ENCODE measurements at regions not wholly inside any gene's neighbourhood (a gene's known extent, or its start where the extent isn't known, plus 50 kb on each side); places are given as distances from the start of the nearest gene placed in this dataset.

DNA sequence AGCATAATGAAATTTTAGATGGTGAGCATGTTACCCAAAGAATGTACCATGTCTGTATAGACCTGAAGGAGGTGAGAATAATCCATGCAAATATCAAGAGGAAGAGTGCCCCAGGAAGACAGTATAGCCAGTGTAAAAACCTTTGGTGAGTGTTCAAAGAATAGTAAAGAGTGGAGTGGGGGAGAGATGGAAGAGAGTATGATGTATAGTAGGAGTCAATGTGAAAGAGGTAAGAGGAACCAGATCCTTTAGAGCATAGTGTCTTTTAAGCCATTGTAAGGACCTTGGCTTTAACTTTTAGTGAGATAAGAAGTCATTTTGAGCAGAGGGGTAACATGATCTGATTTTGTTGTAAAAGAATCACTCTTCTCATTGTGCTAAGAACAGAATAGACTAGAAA lies 1052.3 kb upstream of the ZEB2 start:
- no peaks in the 10 kb centered on the region for H3K27me3 Mint-ChIP-seq
- H3K4me1 Mint-ChIP-seq (ENCODE audit: low read depth): no peaks in the 10 kb centered on the region
- no peak overlapping the region for H3K4me3 Mint-ChIP-seq
- no peaks in the 10 kb centered on the region for H3K36me3 Mint-ChIP-seq
- H3K27ac Mint-ChIP-seq: no peak overlapping the region
- no peaks in the 10 kb centered on the region for H3K9me3 Mint-ChIP-seq (ENCODE audit: low read depth)

DNA sequence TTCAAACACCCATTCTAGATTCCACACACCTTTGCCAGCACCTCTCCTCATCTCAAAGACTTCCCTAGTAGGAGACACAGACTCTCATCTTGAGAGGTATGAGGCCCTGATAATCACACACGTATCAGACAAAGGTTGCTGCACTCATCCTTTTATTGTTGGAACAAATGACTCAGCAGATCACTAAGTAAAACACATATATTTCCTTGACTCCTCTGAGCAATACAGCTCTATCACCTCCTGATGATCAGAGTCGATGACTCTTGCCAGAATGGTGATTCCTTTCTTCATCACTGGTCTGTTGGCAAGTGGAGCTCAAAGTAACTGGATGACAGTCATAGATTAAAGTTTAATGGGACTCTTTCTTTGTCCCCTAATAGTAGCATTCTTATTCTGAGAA lies 1049.2 kb upstream of the ZEB2 start:
- H3K36me3 Mint-ChIP-seq: no peaks in the 10 kb centered on the region
- no peak overlapping the region for H3K27ac Mint-ChIP-seq
- H3K4me1 Mint-ChIP-seq (ENCODE audit: low read depth): no peaks in the 10 kb centered on the region
- H3K27me3 Mint-ChIP-seq: no peaks in the 10 kb centered on the region
- H3K9me3 Mint-ChIP-seq (ENCODE audit: low read depth): no peaks in the 10 kb centered on the region
- H3K4me3 Mint-ChIP-seq: no peak overlapping the region

DNA sequence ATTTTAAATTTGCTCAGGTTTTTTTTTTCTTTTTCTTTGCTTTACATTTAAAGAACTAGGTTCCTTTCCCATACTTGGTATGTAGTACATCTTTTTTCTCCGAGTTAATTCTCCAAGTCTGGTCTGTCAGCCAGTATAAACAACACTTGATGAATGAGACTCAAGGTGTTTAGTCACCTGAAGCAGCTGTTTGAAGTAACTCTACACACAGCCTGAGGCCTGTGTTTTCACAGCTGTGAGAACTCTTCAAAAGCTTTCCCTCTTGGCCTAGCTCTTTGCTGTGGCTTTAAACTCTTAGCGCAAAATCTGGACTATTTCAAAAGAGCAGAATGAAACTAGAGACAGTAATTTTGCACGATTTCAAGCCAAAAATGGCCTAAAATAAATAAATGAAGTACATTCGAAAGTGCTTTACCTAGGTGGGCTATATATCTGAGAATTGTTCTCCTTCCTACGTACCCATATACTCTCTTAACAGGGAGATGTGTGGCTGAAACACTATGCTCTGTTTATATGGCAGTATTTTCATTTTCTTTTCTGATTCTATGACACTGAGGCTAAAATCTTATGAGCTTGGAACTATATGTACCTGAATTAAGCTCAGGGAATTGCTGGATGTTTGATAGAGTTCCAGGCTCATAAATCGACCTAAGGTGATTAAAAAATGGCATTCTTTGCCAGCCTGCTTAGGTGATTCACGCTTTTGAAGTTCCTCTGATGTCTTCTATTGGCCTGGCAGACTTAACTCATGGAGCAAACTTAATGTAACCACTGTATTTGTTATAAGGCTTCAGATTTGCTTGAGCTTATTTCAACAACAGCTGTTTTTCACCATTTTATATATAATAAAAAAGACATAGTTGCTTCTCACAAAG lies 1044.1 kb upstream of the ZEB2 start:
- Mint-ChIP-seq H3K27ac (no peak overlapping the region), H3K36me3 (no peaks in the 10 kb centered on the region), H3K4me1 (ENCODE audit: low read depth) (no peaks in the 10 kb centered on the region), H3K4me3 (no peak overlapping the region), H3K9me3 (ENCODE audit: low read depth) (no peaks in the 10 kb centered on the region), H3K27me3 (no peaks in the 10 kb centered on the region)

DNA sequence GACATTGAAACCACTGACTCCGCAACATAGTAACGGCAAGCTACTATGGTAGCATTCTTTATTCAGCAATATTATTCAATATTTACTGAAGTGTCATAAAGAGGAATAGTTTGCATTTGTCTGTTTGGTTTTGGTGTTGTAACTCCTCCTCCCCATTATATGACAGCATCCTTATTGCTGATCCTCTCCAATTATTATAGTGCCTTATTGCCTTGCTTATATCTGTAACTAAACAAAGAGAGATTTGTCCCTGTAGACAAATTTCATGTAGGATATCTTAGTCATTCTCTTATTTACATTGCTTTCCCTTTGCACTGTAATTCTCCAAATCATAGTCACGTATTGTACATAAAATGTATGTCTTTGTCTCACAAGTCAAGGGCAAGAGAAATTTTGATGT lies 1041.2 kb upstream of the ZEB2 start:
- H3K27me3 Mint-ChIP-seq: no peaks in the 10 kb centered on the region

DNA sequence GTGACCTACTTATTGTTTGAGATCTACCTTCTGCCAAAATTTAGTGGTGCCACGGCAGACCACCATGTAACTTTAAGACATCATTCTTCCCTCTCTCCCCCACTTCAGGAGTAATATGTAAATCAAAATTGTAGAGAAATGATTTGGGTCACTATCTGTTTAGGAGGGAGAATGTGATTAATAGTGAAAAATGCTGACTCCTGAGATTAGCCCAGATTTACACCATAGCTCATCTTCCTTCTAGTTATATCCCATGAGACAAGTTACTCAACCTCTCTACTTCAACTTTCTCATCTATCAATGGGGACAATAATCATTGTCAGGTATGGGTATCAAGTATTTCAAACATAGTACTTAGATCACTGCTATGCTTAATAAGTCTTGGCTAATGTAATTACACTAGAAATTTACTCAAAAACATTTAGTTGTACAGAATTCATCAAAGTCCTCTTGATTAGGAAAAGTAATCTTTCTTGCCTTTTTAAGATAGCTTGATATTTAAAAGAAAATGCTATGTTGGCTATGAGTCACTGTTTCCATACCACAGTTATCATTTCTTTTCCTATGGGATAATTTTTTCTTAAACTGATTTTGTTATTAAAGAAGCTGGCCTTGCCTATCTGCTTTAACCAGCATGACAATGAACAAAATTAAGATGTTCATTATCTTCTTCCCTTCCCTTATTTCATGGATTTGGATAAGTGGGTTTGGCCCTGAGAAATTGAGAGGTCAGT lies 1038.9 kb upstream of the ZEB2 start:
- no peaks in the 10 kb centered on the region for H3K27me3 Mint-ChIP-seq
- no peaks in the 10 kb centered on the region for H3K4me1 Mint-ChIP-seq (ENCODE audit: low read depth)
- H3K36me3 Mint-ChIP-seq: no peaks in the 10 kb centered on the region
- no peak overlapping the region for H3K27ac Mint-ChIP-seq
- no peak overlapping the region for H3K4me3 Mint-ChIP-seq
- no peaks in the 10 kb centered on the region for H3K9me3 Mint-ChIP-seq (ENCODE audit: low read depth)

More for the DNA sequence above, 1041.2 kb upstream of the ZEB2 start:
- Mint-ChIP-seq H3K9me3 (ENCODE audit: low read depth) (no peaks in the 10 kb centered on the region), H3K27ac (no peak overlapping the region), H3K36me3 (no peaks in the 10 kb centered on the region), H3K4me1 (ENCODE audit: low read depth) (no peaks in the 10 kb centered on the region), H3K4me3 (no peak overlapping the region)

DNA sequence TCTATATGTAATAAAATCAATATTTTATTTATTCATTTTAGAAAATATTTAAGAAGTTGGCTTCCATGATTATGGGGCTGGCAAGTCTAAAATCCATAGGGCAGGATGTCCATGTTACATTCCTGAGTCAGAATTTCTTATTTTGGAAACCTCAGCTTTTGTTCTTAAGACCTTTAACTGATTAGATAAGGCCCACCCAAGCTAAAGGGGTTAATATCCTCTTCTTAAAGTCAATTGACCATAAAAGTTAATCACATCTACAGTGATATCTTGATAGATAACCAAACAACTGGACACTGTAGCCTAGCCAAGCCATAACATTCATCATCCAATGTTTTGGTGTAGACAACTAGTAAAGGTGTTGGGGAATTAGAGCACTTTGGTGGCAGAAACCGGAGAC lies 1035.4 kb upstream of the ZEB2 start:
- Mint-ChIP-seq H3K4me1 (ENCODE audit: low read depth) (no peaks in the 10 kb centered on the region), H3K27me3 (no peaks in the 10 kb centered on the region), H3K9me3 (ENCODE audit: low read depth) (no peaks in the 10 kb centered on the region), H3K27ac (no peak overlapping the region), H3K4me3 (no peak overlapping the region), H3K36me3 (no peaks in the 10 kb centered on the region)

DNA sequence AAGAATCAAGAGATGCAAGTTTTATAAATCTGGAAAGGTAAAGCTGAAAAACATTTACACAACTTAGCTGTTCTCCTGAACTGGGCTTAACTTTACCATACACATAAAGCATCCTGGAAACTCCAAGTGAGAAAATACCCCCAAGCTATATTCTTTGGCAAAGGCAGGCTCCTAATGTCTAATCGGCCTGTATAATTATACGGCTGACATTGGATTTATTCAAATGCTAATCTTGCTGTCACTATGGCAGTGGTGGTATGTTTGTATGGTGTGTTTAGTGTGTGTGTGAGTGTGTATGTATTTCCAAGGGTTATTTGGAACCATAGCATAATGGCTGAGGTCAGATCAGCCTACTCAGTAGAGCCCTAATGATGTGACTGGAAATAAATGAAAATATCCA lies 1031.8 kb upstream of the ZEB2 start:
- H3K4me1 Mint-ChIP-seq (ENCODE audit: low read depth): no peaks in the 10 kb centered on the region
- no peak overlapping the region for H3K4me3 Mint-ChIP-seq
- no peaks in the 10 kb centered on the region for H3K36me3 Mint-ChIP-seq
- peaks cover 3% of the 10 kb centered on the region for H3K27me3 Mint-ChIP-seq
- no peak overlapping the region for H3K27ac Mint-ChIP-seq
- H3K9me3 Mint-ChIP-seq (ENCODE audit: low read depth): no peaks in the 10 kb centered on the region

DNA sequence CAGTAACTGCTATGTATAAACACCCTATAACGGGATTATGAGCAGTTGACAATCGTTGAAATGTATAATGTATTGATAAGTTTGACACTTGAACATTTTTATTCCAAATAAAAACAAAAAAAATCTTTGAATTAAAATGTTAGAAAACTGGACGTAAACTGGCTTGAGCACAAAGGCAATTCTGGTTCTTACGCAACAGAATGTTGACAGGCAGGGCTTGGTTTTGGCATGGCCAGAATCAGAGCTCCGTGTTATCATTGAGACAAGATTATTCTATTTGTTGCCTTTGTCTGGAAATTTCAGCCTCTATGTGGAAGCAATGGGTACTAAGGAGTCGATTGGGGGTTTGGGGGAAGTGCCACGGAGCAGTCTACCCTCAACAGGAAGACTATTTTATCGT lies 1028.6 kb upstream of the ZEB2 start:
- Mint-ChIP-seq H3K4me3 (no peak overlapping the region), H3K36me3 (no peaks in the 10 kb centered on the region), H3K27ac (no peak overlapping the region), H3K9me3 (ENCODE audit: low read depth) (peaks cover 5% of the 10 kb centered on the region), H3K27me3 (peaks cover 3% of the 10 kb centered on the region), H3K4me1 (ENCODE audit: low read depth) (no peaks in the 10 kb centered on the region)

DNA sequence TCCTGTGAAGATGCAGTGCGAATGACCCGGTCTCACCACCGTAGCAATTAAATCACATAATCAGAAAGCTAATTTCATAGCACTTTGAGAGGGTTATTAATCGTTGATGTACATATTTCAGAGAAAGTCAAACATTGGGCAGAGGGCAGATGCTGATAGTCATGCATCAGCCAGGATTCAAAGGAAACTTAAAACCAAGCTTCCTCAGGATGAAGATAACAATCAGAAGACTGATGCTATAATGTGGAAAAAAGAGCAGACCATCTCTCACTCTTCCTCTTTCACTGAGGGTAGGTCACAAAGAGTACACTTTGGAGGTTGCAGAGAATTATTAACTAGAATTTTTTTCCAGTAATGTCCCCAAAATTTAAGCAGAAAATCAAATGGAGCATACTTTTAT lies 1027.7 kb upstream of the ZEB2 start:
- H3K36me3 Mint-ChIP-seq: no peaks in the 10 kb centered on the region
- H3K27ac Mint-ChIP-seq: no peak overlapping the region
- peaks cover 3% of the 10 kb centered on the region for H3K27me3 Mint-ChIP-seq
- no peaks in the 10 kb centered on the region for H3K4me1 Mint-ChIP-seq (ENCODE audit: low read depth)
- peaks cover 5% of the 10 kb centered on the region for H3K9me3 Mint-ChIP-seq (ENCODE audit: low read depth)
- H3K4me3 Mint-ChIP-seq: no peak overlapping the region

DNA sequence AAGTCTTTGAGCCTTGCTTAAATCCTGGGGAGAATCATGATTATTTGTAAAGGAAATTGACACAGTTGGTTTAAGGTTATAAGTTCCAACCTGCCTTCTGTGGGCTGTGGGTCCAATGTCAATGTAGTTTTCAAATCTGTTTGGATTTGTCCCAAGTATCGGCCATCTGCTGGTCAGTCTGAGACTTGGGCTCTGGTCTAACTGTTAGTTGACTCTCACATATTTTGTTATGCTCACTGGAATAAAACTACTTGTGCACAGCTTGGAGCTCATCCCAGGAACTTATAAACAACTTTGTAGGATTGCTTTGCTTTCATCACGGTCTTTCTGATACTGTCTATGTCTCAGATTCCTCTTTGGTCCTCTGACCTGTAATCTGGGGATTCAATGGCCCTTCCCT lies 1026.2 kb upstream of the ZEB2 start:
- Mint-ChIP-seq H3K9me3 (ENCODE audit: low read depth) (peaks cover 5% of the 10 kb centered on the region), H3K27ac (no peak overlapping the region), H3K4me1 (ENCODE audit: low read depth) (no peaks in the 10 kb centered on the region), H3K36me3 (no peaks in the 10 kb centered on the region), H3K27me3 (peaks cover 3% of the 10 kb centered on the region), H3K4me3 (no peak overlapping the region)

DNA sequence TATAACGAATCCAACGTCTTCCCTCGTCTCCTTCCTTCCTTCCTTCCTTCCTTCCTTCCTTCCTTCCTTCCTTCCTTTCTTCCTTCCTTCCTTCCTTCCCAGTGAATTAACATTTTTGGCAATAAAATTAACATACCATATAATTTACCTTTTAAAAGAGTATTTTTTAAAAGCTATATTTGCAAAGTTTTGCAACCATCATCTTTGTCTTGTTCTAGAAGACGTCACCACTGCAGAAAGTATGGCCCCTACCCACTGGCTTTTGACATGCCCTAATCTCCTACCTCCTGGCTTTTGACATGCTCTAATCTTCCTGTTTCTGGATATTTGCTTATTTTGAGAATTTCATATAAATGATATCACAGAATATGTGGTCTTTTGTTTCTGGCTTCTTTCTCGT lies 1023.9 kb upstream of the ZEB2 start:
- Mint-ChIP-seq H3K9me3 (ENCODE audit: low read depth) (peaks cover 5% of the 10 kb centered on the region), H3K4me1 (ENCODE audit: low read depth) (no peaks in the 10 kb centered on the region), H3K27ac (no peak overlapping the region), H3K27me3 (peaks cover 3% of the 10 kb centered on the region), H3K4me3 (no peak overlapping the region), H3K36me3 (no peaks in the 10 kb centered on the region)

DNA sequence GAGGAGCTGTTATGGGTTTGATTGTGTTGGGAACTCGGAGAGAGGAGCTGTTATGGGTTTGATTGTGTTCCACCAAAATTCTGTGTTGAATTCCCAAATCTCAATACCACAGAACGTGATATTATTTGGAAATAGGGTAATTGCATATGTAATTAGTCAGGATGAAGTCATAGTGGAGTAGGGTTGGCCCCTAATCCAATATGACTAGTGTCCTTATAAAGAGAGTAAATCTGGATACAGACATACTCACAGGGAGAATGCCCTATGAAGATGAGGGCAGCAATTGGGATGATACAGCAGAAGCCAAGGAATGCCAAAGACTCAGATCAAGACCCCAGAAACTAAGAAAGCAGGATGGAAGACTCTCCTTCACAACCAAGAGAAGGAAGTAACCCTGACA lies 1023.2 kb upstream of the ZEB2 start:
- Mint-ChIP-seq H3K27ac (no peak overlapping the region), H3K36me3 (no peaks in the 10 kb centered on the region), H3K4me3 (no peak overlapping the region), H3K27me3 (peaks cover 3% of the 10 kb centered on the region), H3K9me3 (ENCODE audit: low read depth) (peaks cover 5% of the 10 kb centered on the region), H3K4me1 (ENCODE audit: low read depth) (no peaks in the 10 kb centered on the region)

DNA sequence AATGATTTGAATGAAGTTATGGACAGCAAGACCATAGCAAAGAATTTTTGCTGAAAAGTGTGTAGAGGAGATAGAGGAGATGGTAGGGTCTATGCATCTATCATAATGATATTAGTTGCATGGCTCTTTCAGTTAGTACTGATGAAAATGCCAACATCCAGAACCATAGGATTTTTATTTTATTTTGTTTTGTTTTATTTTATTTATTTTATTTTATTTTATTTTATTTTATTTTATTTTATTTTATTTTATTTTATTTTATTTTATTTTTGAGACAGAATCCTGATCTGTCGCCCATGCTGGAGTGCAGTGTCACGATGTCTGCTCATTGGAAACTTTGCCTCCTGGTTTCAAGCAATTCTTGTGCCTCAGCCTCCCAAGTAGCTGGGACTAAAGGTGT lies 1021.1 kb upstream of the ZEB2 start:
- no peaks in the 10 kb centered on the region for H3K27me3 Mint-ChIP-seq
- H3K9me3 Mint-ChIP-seq (ENCODE audit: low read depth): peaks cover 4% of the 10 kb centered on the region
- H3K4me1 Mint-ChIP-seq (ENCODE audit: low read depth): no peaks in the 10 kb centered on the region
- H3K4me3 Mint-ChIP-seq: no peak overlapping the region
- no peaks in the 10 kb centered on the region for H3K36me3 Mint-ChIP-seq
- no peak overlapping the region for H3K27ac Mint-ChIP-seq

DNA sequence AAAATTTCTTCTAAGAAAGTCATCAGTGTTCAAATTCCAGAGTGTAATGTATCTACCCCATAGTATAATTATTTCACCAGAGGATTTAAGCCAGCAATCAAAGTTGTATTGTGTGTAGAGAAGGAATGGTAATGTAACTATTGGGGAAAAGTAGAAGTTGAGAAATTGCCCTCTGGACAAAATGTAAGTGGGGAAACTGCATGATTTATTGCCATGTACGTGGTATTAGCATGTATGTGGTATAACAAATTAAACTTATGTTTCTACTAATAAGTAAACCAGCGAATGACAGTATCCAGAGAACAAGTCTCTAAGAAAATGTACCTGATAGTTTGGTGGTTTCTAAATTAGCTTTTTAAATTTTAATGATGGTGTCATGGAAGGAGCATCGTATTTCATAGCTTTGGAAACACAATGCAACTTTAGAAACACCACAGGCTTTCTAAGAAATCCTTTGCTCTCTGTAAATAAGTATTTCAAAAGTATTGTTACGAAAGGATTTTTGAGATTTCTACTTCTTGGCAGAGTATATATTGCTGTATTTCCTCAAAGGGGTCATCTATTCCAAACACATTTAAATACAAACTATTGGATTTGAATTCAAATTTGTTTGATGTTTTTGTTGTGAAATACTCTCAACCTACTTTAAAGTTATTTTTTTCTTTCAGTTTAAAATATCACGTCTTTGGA lies 1018.9 kb upstream of the ZEB2 start:
- no peaks in the 10 kb centered on the region for H3K9me3 Mint-ChIP-seq (ENCODE audit: low read depth)
- no peaks in the 10 kb centered on the region for H3K27me3 Mint-ChIP-seq
- H3K4me1 Mint-ChIP-seq (ENCODE audit: low read depth): no peaks in the 10 kb centered on the region
- no peaks in the 10 kb centered on the region for H3K36me3 Mint-ChIP-seq
- H3K4me3 Mint-ChIP-seq: no peak overlapping the region
- no peak overlapping the region for H3K27ac Mint-ChIP-seq

DNA sequence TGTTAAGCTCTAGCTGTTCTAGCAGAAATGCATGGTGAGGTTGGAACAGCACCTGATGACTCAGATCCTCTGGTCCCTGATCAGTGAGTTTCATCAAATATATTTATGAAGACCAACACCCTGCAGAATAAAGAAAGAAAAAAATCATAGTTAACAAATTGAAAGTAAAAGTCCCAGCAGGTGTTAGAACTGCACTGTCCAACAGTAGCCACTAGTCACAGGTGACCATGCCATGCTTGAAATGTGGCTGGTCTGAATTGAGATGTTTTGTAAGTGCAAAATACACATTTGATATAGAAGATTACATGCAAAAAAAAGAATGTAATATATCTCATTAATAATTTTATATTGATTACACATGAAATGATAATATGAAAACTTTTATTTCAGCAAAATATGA lies 1010.7 kb upstream of the ZEB2 start:
- Mint-ChIP-seq H3K4me3 (no peak overlapping the region), H3K4me1 (ENCODE audit: low read depth) (no peaks in the 10 kb centered on the region), H3K27ac (no peak overlapping the region), H3K27me3 (no peaks in the 10 kb centered on the region), H3K36me3 (no peaks in the 10 kb centered on the region), H3K9me3 (ENCODE audit: low read depth) (no peaks in the 10 kb centered on the region)

Data from activated naive CD8-positive, alpha-beta T cell (primary cell).